Stimulated activated CD8-positive, alpha-beta memory T cell treated with anti-CD3 and anti-CD28 coated beads, Interleukin-15, amount 100 ng/mL, for 48 hours (primary cell): ENCODE measurements at regions not wholly inside any gene's neighbourhood (a gene's known extent, or its start where the extent isn't known, plus 50 kb on each side); places are given as distances from the start of the nearest gene placed in this dataset.

Experiments
- DNase-seq, 2 donors: peaks; one replicate each; pipeline ENCODE4 v3.0.0-alpha.2; 2020; ENCODE audit warnings: low read depth in 2 of 2

GRCh38 chr1:14039582-14040430 lies 339.8 kb downstream of the PRDM2 start:
- DNase-seq, result no peak

DNA sequence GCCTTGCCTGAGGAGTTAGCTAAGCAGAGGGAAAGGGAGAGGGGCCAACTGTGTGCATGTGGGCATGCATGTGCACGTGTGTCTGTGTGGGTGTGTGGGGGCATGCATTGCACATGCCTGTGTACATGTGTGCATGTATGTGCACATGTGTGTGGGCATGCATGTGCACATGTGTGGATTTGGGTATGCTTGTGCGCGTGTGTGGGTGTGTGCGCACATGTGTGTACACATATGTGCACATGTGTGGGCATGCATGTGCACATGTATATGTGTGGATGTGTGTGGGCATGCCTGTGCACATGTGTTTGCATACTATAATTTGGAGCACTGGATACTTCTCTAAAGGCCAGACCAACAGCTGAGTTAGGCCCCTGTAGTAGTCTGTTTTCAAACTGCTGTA lies 350.0 kb downstream of the PRDM2 start:
- DNase-seq, result no peak

DNA sequence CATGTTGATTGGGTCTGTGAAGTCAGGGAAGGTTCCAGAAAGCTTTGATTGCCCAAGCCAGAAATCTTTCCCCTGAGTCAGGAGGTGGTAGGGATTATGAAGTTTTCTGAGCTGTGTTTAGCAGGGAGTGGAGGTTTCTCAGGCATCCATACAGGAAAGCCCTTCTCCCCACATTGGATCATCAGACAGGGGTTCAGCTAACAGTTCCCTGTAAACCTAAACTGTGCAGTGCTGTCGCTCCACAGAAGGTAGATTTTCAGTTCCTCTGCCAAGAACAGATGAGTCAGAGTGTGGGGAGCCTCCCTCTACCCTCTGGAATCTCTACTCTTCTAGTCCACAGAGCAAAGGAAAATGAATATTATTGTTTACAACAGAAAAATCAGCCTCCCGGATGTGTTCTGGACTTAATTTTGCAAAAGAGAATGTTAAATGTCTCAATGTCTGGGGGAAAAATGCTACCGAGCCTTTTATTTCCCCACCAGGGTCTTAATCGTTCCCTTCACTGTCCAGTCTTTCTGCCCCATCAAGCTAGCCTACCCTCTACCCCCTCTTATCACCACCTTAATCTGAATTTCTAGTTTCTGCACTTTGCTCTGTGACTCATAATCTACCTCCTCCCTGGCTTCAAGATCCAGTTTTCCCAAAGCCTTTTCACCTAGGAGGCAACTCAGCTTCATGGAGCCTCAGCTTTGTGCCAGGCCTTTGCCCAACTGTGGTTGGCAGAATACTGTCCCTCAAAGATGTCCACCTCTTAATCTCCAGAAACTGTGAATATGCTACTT lies 355.6 kb downstream of the PRDM2 start:
- no peak for DNase-seq

- no peak for DNase-seq
These were observed 357.7 kb downstream of the PRDM2 start for GRCh38 chr1:14057640-14058039.

- no peak for DNase-seq
These were observed 361.2 kb downstream of the PRDM2 start for GRCh38 chr1:14061204-14061603.

DNA sequence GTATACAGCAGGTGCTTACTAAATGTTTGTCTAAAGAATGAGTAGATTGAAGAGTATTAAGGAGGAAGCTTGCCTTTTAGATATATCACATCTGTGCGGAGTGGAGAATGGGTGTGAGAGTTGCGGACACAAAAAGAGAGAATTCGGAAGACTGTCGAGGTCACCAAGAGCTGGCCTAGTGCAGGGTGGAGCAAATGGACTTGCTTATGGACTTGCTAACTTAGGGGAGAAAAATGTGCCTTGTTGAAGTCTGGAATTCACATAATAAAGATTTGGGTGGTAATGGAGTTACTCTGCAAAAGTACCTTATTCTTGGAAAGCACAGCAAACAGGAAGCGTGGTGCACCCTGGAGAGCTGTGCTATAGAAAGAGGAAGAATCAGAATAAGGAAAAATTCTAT lies 361.7 kb downstream of the PRDM2 start:
- no peak for DNase-seq

- DNase-seq, result no peak
These were observed 362.7 kb downstream of the PRDM2 start for GRCh38 chr1:14062669-14063068.

DNA sequence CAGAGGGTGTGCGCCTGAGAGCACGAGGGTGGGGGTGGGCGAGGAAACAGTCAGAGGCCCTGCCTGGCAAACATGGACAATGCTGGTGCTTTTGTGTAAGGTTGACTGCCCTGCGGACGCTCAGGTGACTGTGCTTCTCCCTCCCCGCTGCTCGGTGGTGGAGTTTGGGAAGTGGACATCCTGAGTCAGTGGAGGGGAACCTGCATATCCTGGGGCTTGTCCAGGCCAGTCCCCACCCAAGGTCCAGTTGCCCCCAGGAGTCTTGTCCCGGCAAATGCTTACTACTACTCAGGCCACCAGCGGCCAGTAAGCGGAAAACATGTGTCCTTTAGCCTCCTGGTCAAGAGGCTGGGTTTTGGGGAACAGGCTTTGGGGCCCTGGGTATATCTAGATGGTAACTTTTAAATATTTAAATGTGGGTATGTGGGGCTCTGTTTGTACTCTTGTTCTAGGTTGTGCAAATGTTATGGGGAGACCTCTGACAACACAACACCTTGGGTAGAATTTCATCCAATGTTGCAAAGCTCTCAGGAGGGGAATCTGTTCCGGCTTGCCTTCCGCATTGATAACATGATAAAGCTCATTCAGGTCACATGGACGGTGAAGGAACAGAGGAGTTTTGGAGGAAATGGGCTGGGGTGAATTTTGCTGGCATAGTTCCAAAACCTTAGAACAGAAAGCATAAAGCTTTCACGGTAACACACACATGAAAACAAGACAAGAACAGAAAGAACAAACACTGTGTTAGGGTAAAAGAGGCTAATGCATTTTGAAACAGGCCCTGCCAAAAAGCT lies 364.9 kb downstream of the PRDM2 start:
- DNase-seq, result no peak

DNA sequence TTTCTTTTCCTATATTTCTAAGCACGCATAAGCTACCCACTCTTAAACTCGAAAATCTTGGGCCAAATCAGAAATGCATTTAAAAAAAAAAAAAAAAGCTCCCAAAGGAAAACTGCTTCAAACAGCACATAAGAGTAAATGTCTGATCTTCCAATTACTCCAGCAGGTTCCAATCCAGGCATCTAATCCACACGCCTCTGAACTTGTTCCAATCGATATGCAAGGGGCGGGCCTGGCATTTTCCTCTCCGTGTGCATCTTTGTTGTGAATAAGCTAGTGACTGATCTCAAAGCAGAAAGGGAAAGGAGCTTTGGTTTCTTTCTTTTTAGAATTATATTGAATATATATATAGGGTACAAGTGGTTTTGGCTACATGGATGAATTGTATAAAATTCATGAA lies 365.5 kb downstream of the PRDM2 start:
- no peak for DNase-seq

DNA sequence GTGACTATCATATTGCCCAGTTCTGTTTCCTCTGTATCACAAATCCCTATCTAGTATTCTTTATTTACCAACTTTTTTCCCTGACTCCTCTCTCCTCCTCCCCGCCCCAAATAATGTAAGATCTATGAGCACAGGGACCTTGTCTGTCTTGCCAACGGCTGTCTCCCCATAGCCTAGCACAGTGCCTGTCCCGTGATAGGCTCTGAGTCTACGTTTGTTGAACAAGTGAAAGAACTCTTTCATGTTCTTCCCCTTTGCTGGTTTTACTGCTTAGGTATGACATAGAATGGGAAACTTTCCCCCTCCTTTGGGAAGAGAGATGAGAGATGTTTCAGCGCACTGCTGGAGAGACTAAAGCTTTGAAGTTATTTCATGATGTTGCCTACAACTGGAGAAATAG lies 367.0 kb downstream of the PRDM2 start:
- no peak for DNase-seq

DNA sequence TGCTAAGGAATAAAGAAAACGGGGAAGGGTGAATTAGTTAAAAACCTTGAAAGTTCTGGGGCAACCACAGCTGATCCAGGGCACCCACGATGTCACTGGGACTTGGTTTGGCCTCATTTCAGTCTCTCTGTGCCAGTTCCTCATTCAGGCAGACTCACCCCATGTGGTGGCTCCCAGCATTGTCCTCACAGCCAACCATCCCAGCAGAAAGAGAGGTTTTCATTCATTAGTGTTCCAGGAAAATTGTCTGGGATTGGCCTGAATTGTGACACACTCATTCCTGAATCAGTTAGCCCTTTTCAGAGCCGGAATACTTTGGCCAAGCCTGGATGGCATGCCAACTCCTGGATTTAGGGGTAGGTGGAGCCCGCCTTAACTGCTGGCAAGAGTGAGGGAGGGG lies 367.7 kb downstream of the PRDM2 start:
- DNase-seq, result no peak

GRCh38 chr1:14071581-14071980 lies 371.6 kb downstream of the PRDM2 start:
- no peak for DNase-seq

GRCh38 chr1:14080653-14081052 lies 380.7 kb downstream of the PRDM2 start:
- no peak for DNase-seq

DNA sequence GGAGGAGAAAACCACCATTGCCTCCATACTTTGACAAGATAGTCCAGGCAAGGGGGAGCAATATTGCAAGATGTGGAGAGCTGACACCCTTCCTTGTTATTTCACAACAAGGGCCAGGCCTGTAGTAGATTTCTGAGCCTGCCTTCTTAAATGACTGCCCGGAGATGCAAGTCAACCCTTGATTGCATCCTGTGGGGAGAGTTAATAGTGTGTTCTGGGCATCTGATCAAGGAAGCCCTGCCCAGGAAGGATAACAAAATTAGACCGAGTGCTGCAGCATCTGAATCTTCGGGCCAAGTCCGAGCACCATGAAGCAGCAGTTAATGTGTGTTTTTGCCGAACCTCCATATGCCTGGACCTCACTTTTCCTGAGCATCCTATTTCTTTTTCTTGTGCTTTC lies 382.3 kb downstream of the PRDM2 start:
- DNase-seq, result no peak

- DNase-seq, result no peak
These were observed 383.3 kb downstream of the PRDM2 start for GRCh38 chr1:14083277-14083676.

DNA sequence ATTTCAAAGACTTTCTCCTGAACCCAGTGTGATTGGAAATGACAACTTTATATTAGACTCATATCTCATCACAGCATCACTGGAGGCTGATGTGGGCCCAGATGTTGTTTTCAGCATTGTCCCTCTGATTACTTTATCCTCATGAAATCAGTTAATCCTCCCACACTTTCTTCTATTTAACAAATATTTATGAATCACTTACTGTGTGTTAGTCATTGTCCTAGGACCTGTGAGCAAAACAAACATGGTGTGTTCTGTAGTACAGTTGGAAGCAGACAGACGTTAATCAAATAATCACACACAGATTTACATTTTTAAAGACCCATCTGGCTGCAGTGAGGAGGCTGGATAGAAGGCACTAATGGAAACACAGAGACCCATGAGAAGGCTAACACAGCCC lies 383.7 kb downstream of the PRDM2 start:
- DNase-seq, result no peak

GRCh38 chr1:14090062-14090461 lies 390.1 kb downstream of the PRDM2 start:
- DNase-seq, result no peak

DNA sequence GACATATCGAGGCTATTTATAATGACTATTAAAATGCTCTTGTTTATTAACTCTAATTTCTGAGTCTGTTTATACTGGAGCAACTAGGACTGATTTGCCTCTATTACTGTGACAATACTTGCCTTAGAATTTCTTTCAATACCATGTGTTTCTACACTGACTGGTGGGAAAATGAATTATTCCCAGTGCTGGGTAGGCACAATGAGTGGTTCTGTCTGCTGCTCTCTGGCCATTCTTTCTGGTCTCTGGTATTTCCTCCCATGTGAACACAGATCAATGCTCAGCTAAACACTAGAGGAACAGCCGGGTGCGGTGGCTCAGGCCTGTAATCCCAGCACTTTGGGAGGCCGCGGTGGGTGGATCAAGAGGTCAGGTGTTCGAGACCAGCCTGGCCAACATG lies 390.5 kb downstream of the PRDM2 start:
- no peak for DNase-seq

- DNase-seq, result no peak
These were observed 394.8 kb downstream of the PRDM2 start for GRCh38 chr1:14094611-14095400.

- DNase-seq, result no peak
These were observed 398.4 kb downstream of the PRDM2 start for GRCh38 chr1:14098294-14098913.

DNA sequence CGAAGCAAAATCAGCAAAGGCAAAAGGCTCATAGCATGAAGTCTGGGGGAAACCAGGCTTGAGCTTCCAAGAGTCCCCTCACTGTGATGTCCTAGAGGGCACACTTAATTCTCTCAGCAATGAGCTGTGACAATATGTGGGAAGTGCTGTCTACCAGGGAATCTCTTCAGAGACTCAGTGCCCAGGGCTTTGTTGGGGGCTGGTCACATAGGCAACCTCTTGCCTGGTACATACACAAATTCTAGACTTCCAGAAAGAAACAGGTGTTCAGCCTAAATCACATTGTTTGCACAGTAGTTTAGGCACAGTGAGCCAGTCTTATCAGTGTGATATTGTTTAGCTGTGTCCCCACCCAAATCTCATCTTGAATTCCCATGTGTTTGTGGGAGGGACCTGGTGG lies 400.5 kb downstream of the PRDM2 start:
- DNase-seq, result no peak
